ENCODE measurements at regions not wholly inside any gene's neighbourhood (a gene's known extent, or its start where the extent isn't known, plus 50 kb on each side); places are given as distances from the start of the nearest gene placed in this dataset.
A peak's percentile ranks its signal among the peaks of the same experiment; 100 is the strongest.
"Not testable (repeated sequence)": the region's sequence is repeated elsewhere in the genome, so short reads cannot be mapped to it uniquely, and the experiment has no call there.

GRCh38 chr5:86977190-86977589 lies 290.5 kb upstream of the RASA1 start:
- DNase-seq (ENCODE audit: low read depth): no peak

GRCh38 chr5:86977808-86978207 lies 289.9 kb upstream of the RASA1 start:
- no peak for DNase-seq (ENCODE audit: low read depth)

- DNase-seq (ENCODE audit: low read depth): peak; percentile 56
Observed at GRCh38 chr5:86979811-86980411, 287.8 kb upstream of the RASA1 start.

- DNase-seq (ENCODE audit: low read depth): no peak
Observed at GRCh38 chr5:86981898-86982297, 285.8 kb upstream of the RASA1 start.

- DNase-seq (ENCODE audit: low read depth): no peak
Observed at GRCh38 chr5:86983208-86983607, 284.5 kb upstream of the RASA1 start.

- DNase-seq (ENCODE audit: low read depth): no peak
Observed at GRCh38 chr5:86986837-86987236, 280.8 kb upstream of the RASA1 start.

GRCh38 chr5:86997516-86997915 lies 270.2 kb upstream of the RASA1 start:
- no peak for DNase-seq (ENCODE audit: low read depth)

- no peak for DNase-seq (ENCODE audit: low read depth)
Observed at GRCh38 chr5:86999951-87000350, 267.7 kb upstream of the RASA1 start.

- DNase-seq (ENCODE audit: low read depth): no peak
Observed at GRCh38 chr5:87002485-87002884, 265.2 kb upstream of the RASA1 start.

GRCh38 chr5:87004101-87004500 lies 263.6 kb upstream of the RASA1 start:
- no peak for DNase-seq (ENCODE audit: low read depth)

- DNase-seq (ENCODE audit: low read depth): no peak
Observed at GRCh38 chr5:87007737-87008136, 259.9 kb upstream of the RASA1 start.

GRCh38 chr5:87008751-87009560 lies 258.7 kb upstream of the RASA1 start:
- DNase-seq (ENCODE audit: low read depth): peak; percentile 23

GRCh38 chr5:87010736-87011135 lies 256.9 kb upstream of the RASA1 start:
- DNase-seq (ENCODE audit: low read depth): peak; percentile 45

- no peak for DNase-seq (ENCODE audit: low read depth)
Observed at GRCh38 chr5:87015901-87016300, 251.8 kb upstream of the RASA1 start.

GRCh38 chr5:87020099-87020934 lies 247.4 kb upstream of the RASA1 start:
- no peak for DNase-seq (ENCODE audit: low read depth)

GRCh38 chr5:87022415-87022814 lies 245.3 kb upstream of the RASA1 start:
- no peak for DNase-seq (ENCODE audit: low read depth)

- no peak for DNase-seq (ENCODE audit: low read depth)
Observed at GRCh38 chr5:87027570-87027969, 240.1 kb upstream of the RASA1 start.

- DNase-seq (ENCODE audit: low read depth): no peak
Observed at GRCh38 chr5:87029951-87030350, 237.7 kb upstream of the RASA1 start.

- no peak for DNase-seq (ENCODE audit: low read depth)
Observed at GRCh38 chr5:87030699-87031098, 237.0 kb upstream of the RASA1 start.

GRCh38 chr5:87034557-87034956 lies 233.1 kb upstream of the RASA1 start:
- no peak for DNase-seq (ENCODE audit: low read depth)

GRCh38 chr5:87042554-87042953 lies 225.1 kb upstream of the RASA1 start:
- no peak for DNase-seq (ENCODE audit: low read depth)

GRCh38 chr5:87048156-87048555 lies 219.5 kb upstream of the RASA1 start:
- DNase-seq (ENCODE audit: low read depth): no peak

GRCh38 chr5:87049012-87049411 lies 218.7 kb upstream of the RASA1 start:
- not testable (repeated sequence) for DNase-seq (ENCODE audit: low read depth)

Measured in fibroblast of gingiva (primary cell).